ENCODE measurements at regions not wholly inside any gene's neighbourhood (a gene's known extent, or its start where the extent isn't known, plus 50 kb on each side); places are given as distances from the start of the nearest gene placed in this dataset.

DNA sequence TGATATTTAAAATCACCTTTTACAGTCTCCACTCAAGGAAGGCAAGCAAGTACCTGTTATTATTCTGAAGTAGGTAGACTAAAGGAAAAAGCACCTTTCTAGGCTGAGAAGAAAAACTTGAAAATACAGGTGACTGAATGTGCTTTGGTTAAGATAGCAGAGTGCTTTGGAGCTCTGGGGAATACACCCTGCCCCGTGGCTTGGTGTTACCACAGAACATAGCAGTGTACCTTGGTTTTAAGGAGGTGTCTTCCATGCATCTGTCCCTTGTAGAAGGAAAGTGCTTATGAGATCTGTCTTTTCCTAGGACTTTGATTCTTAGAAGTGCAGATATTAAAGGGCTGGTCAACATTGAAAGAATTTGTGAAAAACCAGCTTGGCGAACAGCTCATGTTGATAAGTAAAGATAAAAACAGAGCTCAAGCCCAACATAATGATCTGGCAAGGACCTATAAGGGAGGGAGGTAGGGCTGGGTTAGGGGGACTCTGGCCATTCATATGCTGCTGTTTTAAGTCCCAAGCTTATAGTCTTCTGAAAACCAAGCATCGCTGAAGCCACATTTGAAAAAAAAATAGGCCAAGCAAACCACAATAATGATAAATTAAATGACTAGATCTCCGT, 66.8 kb downstream of the ZNF608 start:
- H3K27me3 ChIP-seq (ENCODE audit: insufficient read depth, low read length), result no peaks in the 10 kb centered on the region
- no peak overlapping the region for H3K27ac ChIP-seq (ENCODE audit: low read depth, low read length)
- H3K9me2 ChIP-seq (ENCODE audit: insufficient read depth), result no peaks in the 10 kb centered on the region
- H3K36me3 ChIP-seq (ENCODE audit: control insufficient read depth in 1 of 2, insufficient read depth in 2 of 2, low read length in 2 of 2), result no peaks in the 10 kb centered on the region
- ATAC-seq (no peak), DNase-seq (ENCODE audit: low read depth, low spot score) (no peak)
- TF ChIP-seq EGR1 (IDR thresholded peaks at IDR 0.05; ENCODE audit: low read depth), result no peak
- no peak for TF ChIP-seq RAD21 (IDR thresholded peaks at IDR 0.05; ENCODE audit: low read depth)
- TF ChIP-seq SRF (IDR thresholded peaks at IDR 0.05; ENCODE audit: low read depth), result no peak
- no peak for TF ChIP-seq EZH2phosphoT487 (IDR thresholded peaks at IDR 0.05; ENCODE audit: borderline replicate concordance)
- TF ChIP-seq TCF7L2 (IDR thresholded peaks at IDR 0.05; ENCODE audit: borderline replicate concordance, extremely low read depth, insufficient read depth, insufficient read length), result no peak
- TF ChIP-seq FOSL1 (IDR thresholded peaks at IDR 0.05; ENCODE audit: low read depth), result no peak
- TF ChIP-seq, protein P1, sequence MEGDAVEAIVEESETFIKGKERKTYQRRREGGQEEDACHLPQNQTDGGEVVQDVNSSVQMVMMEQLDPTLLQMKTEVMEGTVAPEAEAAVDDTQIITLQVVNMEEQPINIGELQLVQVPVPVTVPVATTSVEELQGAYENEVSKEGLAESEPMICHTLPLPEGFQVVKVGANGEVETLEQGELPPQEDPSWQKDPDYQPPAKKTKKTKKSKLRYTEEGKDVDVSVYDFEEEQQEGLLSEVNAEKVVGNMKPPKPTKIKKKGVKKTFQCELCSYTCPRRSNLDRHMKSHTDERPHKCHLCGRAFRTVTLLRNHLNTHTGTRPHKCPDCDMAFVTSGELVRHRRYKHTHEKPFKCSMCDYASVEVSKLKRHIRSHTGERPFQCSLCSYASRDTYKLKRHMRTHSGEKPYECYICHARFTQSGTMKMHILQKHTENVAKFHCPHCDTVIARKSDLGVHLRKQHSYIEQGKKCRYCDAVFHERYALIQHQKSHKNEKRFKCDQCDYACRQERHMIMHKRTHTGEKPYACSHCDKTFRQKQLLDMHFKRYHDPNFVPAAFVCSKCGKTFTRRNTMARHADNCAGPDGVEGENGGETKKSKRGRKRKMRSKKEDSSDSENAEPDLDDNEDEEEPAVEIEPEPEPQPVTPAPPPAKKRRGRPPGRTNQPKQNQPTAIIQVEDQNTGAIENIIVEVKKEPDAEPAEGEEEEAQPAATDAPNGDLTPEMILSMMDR (IDR thresholded peaks at IDR 0.05 in 2 of 3, conservative IDR thresholded peaks at IDR 0.05 in 1 of 3; ENCODE audit: borderline replicate concordance in 1 of 3, insufficient read depth in 1 of 3, low read depth in 2 of 3, low read length in 2 of 3), result no peak
- TF ChIP-seq CBX3 (IDR thresholded peaks at IDR 0.05; ENCODE audit: low read depth), result no peak
- TF ChIP-seq EZH2 (IDR thresholded peaks at IDR 0.05), result no peak
- TF ChIP-seq ZFX (IDR thresholded peaks at IDR 0.05), result no peak
- TF ChIP-seq ZNF274 (IDR thresholded peaks at IDR 0.05; ENCODE audit: low read depth, low read length), result no peak
- TF ChIP-seq JUND (IDR thresholded peaks at IDR 0.05), result no peak
- TF ChIP-seq CEBPB (IDR thresholded peaks at IDR 0.05; ENCODE audit: low read depth), result no peak
- TF ChIP-seq SP1 (IDR thresholded peaks at IDR 0.05; ENCODE audit: low read depth), result no peak
- TF ChIP-seq, protein P2, sequence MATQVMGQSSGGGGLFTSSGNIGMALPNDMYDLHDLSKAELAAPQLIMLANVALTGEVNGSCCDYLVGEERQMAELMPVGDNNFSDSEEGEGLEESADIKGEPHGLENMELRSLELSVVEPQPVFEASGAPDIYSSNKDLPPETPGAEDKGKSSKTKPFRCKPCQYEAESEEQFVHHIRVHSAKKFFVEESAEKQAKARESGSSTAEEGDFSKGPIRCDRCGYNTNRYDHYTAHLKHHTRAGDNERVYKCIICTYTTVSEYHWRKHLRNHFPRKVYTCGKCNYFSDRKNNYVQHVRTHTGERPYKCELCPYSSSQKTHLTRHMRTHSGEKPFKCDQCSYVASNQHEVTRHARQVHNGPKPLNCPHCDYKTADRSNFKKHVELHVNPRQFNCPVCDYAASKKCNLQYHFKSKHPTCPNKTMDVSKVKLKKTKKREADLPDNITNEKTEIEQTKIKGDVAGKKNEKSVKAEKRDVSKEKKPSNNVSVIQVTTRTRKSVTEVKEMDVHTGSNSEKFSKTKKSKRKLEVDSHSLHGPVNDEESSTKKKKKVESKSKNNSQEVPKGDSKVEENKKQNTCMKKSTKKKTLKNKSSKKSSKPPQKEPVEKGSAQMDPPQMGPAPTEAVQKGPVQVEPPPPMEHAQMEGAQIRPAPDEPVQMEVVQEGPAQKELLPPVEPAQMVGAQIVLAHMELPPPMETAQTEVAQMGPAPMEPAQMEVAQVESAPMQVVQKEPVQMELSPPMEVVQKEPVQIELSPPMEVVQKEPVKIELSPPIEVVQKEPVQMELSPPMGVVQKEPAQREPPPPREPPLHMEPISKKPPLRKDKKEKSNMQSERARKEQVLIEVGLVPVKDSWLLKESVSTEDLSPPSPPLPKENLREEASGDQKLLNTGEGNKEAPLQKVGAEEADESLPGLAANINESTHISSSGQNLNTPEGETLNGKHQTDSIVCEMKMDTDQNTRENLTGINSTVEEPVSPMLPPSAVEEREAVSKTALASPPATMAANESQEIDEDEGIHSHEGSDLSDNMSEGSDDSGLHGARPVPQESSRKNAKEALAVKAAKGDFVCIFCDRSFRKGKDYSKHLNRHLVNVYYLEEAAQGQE (IDR thresholded peaks at IDR 0.05; ENCODE audit: low read depth), result no peak
- H4K20me1 ChIP-seq (ENCODE audit: insufficient read depth), result no peaks in the 10 kb centered on the region
- RAD21 ChIA-PET (ENCODE audit: low non-redundant PET in 1 of 2, low total read pairs in 2 of 2, uncharacterized antibody in 2 of 2, unreplicated experiment in 2 of 2), result no interaction called here
- no peak overlapping the region for H3K4me3 ChIP-seq (replicated peaks in 1 of 2; ENCODE audit: low read depth in 1 of 2, low read length in 2 of 2)
- POLR2A ChIA-PET, result interaction anchor here (0.9 to 1.8 kb wide), 2 partner anchors 50 to 69 kb away, joined by 3 to 4 read pairs; no protein-coding TSS in a partner anchor
- H2AFZ ChIP-seq (ENCODE audit: low read depth, low read length, poor library complexity, severe bottlenecking), result no peak overlapping the region
- H3K4me2 ChIP-seq (ENCODE audit: low read length), result no peak overlapping the region
- intact Hi-C loops (cut with micrococcal nuclease), result no loop called here
- no peak overlapping the region for H3K9ac ChIP-seq (ENCODE audit: low read length)
- H3K4me1 ChIP-seq (ENCODE audit: control insufficient read depth in 1 of 2, insufficient read depth in 2 of 2, low read length in 2 of 2), result no peaks in the 10 kb centered on the region
- CTCF ChIA-PET, result no interaction called here
- H3K9me3 ChIP-seq (ENCODE audit: control insufficient read depth in 1 of 2, insufficient read depth in 1 of 2, low read depth in 1 of 2, low read length in 2 of 2), result no peaks in the 10 kb centered on the region
- no TSS peak for BruUV-seq (replicated peaks)
- H3K79me2 ChIP-seq (ENCODE audit: insufficient read depth, low read length), result no peaks in the 10 kb centered on the region

All from HCT116 (cell line).